Thyroid gland (tissue), 4 donors: ENCODE measurements at regions not wholly inside any gene's neighbourhood (a gene's known extent, or its start where the extent isn't known, plus 50 kb on each side); places are given as distances from the start of the nearest gene placed in this dataset.

Experiments used
- DNase-seq, 2 donors: peaks; one replicate each; pipeline ENCODE4 v3.0.0-alpha.2; 2019
- H3K27ac ChIP-seq, 3 donors: fragments of 200-600 bp; sonication (generic); 1 replicate in 2 of 3; 2 replicates in 1 of 3; pipeline ENCODE4 v1.5.1; 2016 to 2019; ENCODE audit warnings: mild to moderate bottlenecking in 1 of 3, moderate library complexity in 1 of 3
- H3K27me3 ChIP-seq: fragments of 200-600 bp; sonication (generic); one replicate; pipeline ENCODE4 v1.5.1; 2019
- H3K36me3 ChIP-seq, 2 donors: fragments of 200-600 bp; sonication (generic); one replicate each; pipeline ENCODE4 v1.5.1; 2016 to 2019
- H3K4me1 ChIP-seq, 2 donors: fragments of 200-600 bp; sonication (generic); one replicate each; pipeline ENCODE4 v1.5.1; 2017 to 2019
- H3K4me3 ChIP-seq, 3 donors: fragments of 200-600 bp; sonication (generic); replicated peaks in 1 of 3; 1 replicate in 2 of 3; 2 replicates in 1 of 3; pipeline ENCODE4 v1.5.1; 2016; ENCODE audit warnings: mild to moderate bottlenecking in 1 of 3
- H3K9me3 ChIP-seq: fragments of 200-600 bp; sonication (generic); one replicate; pipeline ENCODE4 v1.5.1; 2017
- CTCF ChIP-seq, 6 experiments: fragments of 200-600 bp in 3 of 6; fragments of 450-650 bp in 3 of 6; sonication (generic) in 3 of 6; IDR thresholded peaks; one replicate each; pipeline ENCODE4 v1.5.1; 2016 to 2019; ENCODE audit warnings: antibody characterized with exemption in 6 of 6, mild to moderate bottlenecking in 2 of 6, inconsistent platforms in 1 of 6, moderate library complexity in 1 of 6
- POLR2A ChIP-seq, 2 donors: fragments of 450-650 bp; IDR thresholded peaks; one replicate each; pipeline ENCODE4 v1.6.1; 2017; ENCODE audit warnings: antibody characterized with exemption in 2 of 2, mild to moderate bottlenecking in 2 of 2, moderate library complexity in 1 of 2
- WGBS, 2 donors: methylation state at CpG; one replicate each; pipeline ENCODE4 v1.1.5; 2017; 5-methylcytosine and 5-hydroxymethylcytosine counted together
- intact Hi-C: fragments of 100-400 bp; cut with DNase I; formaldehyde crosslinking; loops from one replicate; pipeline ENCODE4 v1.15.1; 2023

- H3K9me3 ChIP-seq: no peaks in the 10 kb centered on the region
- no peaks in the 10 kb centered on the region for H3K36me3 ChIP-seq
- 86 to 87% methylated on average over 2 of the region's 2 CpGs for WGBS, 2 donors
- no peaks in the 10 kb centered on the region for H3K27me3 ChIP-seq
- no peak overlapping the region for H3K4me3 ChIP-seq
- H3K4me1 ChIP-seq: no peaks in the 10 kb centered on the region
- no peak overlapping the region for H3K27ac ChIP-seq
- TF ChIP-seq POLR2A (IDR thresholded peaks at IDR 0.05) (no peak), CTCF (IDR thresholded peaks at IDR 0.05) (no peak)
- no peak for DNase-seq
- intact Hi-C loops: no loop called here
Measured at GRCh38 chr12:45667761-45668160, 61.7 kb upstream of the ARID2 start.

GRCh38 chr12:45668641-45669040 lies 60.9 kb upstream of the ARID2 start:
- intact Hi-C loops: no loop called here
- H3K27ac ChIP-seq: no peak overlapping the region
- DNase-seq: no peak
- no peaks in the 10 kb centered on the region for H3K36me3 ChIP-seq
- H3K27me3 ChIP-seq: no peaks in the 10 kb centered on the region
- H3K4me1 ChIP-seq: no peaks in the 10 kb centered on the region
- WGBS, 2 donors: 30 to 34% methylated on average over 1 of the region's 1 CpG
- no peak overlapping the region for H3K4me3 ChIP-seq
- no peaks in the 10 kb centered on the region for H3K9me3 ChIP-seq
- TF ChIP-seq CTCF (IDR thresholded peaks at IDR 0.05) (no peak), POLR2A (IDR thresholded peaks at IDR 0.05) (no peak)

GRCh38 chr12:45669093-45669492 lies 60.4 kb upstream of the ARID2 start:
- no peak overlapping the region for H3K27ac ChIP-seq
- H3K36me3 ChIP-seq: no peaks in the 10 kb centered on the region
- no peak overlapping the region for H3K4me3 ChIP-seq
- intact Hi-C loops: no loop called here
- 59 to 73% methylated on average over 1 of the region's 1 CpG for WGBS, 2 donors
- no peaks in the 10 kb centered on the region for H3K27me3 ChIP-seq
- H3K4me1 ChIP-seq: no peaks in the 10 kb centered on the region
- no peaks in the 10 kb centered on the region for H3K9me3 ChIP-seq
- no peak for DNase-seq
- TF ChIP-seq CTCF (IDR thresholded peaks at IDR 0.05) (no peak), POLR2A (IDR thresholded peaks at IDR 0.05) (no peak)

- Histone ChIP-seq H3K9me3 (no peaks in the 10 kb centered on the region), H3K4me1 (no peaks in the 10 kb centered on the region), H3K27me3 (no peaks in the 10 kb centered on the region), H3K36me3 (no peaks in the 10 kb centered on the region), H3K27ac (no peak overlapping the region), H3K4me3 (no peak overlapping the region)
- TF ChIP-seq POLR2A (IDR thresholded peaks at IDR 0.05) (no peak), CTCF (IDR thresholded peaks at IDR 0.05) (no peak)
- DNase-seq: no peak
- WGBS, 2 donors: 51 to 55% methylated on average over 2 of the region's 2 CpGs
- intact Hi-C loops: no loop called here
Measured at GRCh38 chr12:45669792-45670191, 59.7 kb upstream of the ARID2 start.

- H3K4me3 ChIP-seq: no peak overlapping the region
- H3K27ac ChIP-seq: no peak overlapping the region
- no peaks in the 10 kb centered on the region for H3K27me3 ChIP-seq
- 87% methylated on average over 5 of the region's 5 CpGs for WGBS, 2 donors
- no peaks in the 10 kb centered on the region for H3K9me3 ChIP-seq
- intact Hi-C loops: no loop called here
- TF ChIP-seq POLR2A (IDR thresholded peaks at IDR 0.05): no peak
- TF ChIP-seq CTCF (IDR thresholded peaks at IDR 0.05): no peak
- DNase-seq: no peak
- no peaks in the 10 kb centered on the region for H3K36me3 ChIP-seq
- no peaks in the 10 kb centered on the region for H3K4me1 ChIP-seq
Measured at GRCh38 chr12:45670346-45671065, 59.0 kb upstream of the ARID2 start.
